ENCODE measurements at regions not wholly inside any gene's neighbourhood (a gene's known extent, or its start where the extent isn't known, plus 50 kb on each side); places are given as distances from the start of the nearest gene placed in this dataset.
"Not testable (repeated sequence)": the region's sequence is repeated elsewhere in the genome, so short reads cannot be mapped to it uniquely, and the experiment has no call there.

- Mint-ChIP-seq H3K9me3 (no peaks in the 10 kb centered on the region), H3K27ac (no peak overlapping the region), H3K4me1 (ENCODE audit: low read depth) (peaks cover 7% of the 10 kb centered on the region), H3K36me3 (ENCODE audit: low read depth) (no peaks in the 10 kb centered on the region), H3K4me3 (no peak overlapping the region), H3K27me3 (ENCODE audit: low read depth) (no peaks in the 10 kb centered on the region)
- CTCF ChIA-PET = interaction anchor here (1.4 kb wide), 1 partner anchor 248 kb away, joined by 4 read pairs; no protein-coding TSS in a partner anchor
- intact Hi-C loops (cut with micrococcal nuclease) = no loop called here
- no peak for DNase-seq
These were observed 111.2 kb downstream of the RAP2B start for GRCh38 chr3:153273217-153273616.

- intact Hi-C loops (cut with micrococcal nuclease) = no loop called here
- no peak overlapping the region for H3K27ac Mint-ChIP-seq
- no peaks in the 10 kb centered on the region for H3K36me3 Mint-ChIP-seq (ENCODE audit: low read depth)
- CTCF ChIA-PET = interaction anchor here (1.0 to 1.4 kb wide), 2 partner anchors 64 to 248 kb away, joined by 3 to 4 read pairs; no protein-coding TSS in a partner anchor
- no peak for DNase-seq
- H3K27me3 Mint-ChIP-seq (ENCODE audit: low read depth) = no peaks in the 10 kb centered on the region
- H3K4me1 Mint-ChIP-seq (ENCODE audit: low read depth) = peaks cover 7% of the 10 kb centered on the region
- H3K4me3 Mint-ChIP-seq = no peak overlapping the region
- no peaks in the 10 kb centered on the region for H3K9me3 Mint-ChIP-seq
These were observed 111.9 kb downstream of the RAP2B start for GRCh38 chr3:153273767-153274435.

- no peaks in the 10 kb centered on the region for H3K9me3 Mint-ChIP-seq
- no peak overlapping the region for H3K27ac Mint-ChIP-seq
- no peaks in the 10 kb centered on the region for H3K36me3 Mint-ChIP-seq (ENCODE audit: low read depth)
- peaks cover 7% of the 10 kb centered on the region for H3K4me1 Mint-ChIP-seq (ENCODE audit: low read depth)
- CTCF ChIA-PET = interaction anchor here (1.0 kb wide), 1 partner anchor 65 kb away, joined by 3 read pairs; no protein-coding TSS in a partner anchor
- no peak for DNase-seq
- H3K4me3 Mint-ChIP-seq = no peak overlapping the region
- intact Hi-C loops (cut with micrococcal nuclease) = no loop called here
- H3K27me3 Mint-ChIP-seq (ENCODE audit: low read depth) = no peaks in the 10 kb centered on the region
These were observed 112.5 kb downstream of the RAP2B start for GRCh38 chr3:153274561-153274960.

GRCh38 chr3:153275514-153275913 is 113.5 kb downstream of the RAP2B start:
- CTCF ChIA-PET = no interaction called here
- intact Hi-C loops (cut with micrococcal nuclease) = no loop called here
- DNase-seq = no peak
- Mint-ChIP-seq H3K27me3 (ENCODE audit: low read depth) (no peaks in the 10 kb centered on the region), H3K4me1 (ENCODE audit: low read depth) (peaks cover 7% of the 10 kb centered on the region), H3K9me3 (no peaks in the 10 kb centered on the region), H3K4me3 (no peak overlapping the region), H3K36me3 (ENCODE audit: low read depth) (no peaks in the 10 kb centered on the region), H3K27ac (no peak overlapping the region)

- Mint-ChIP-seq H3K4me1 (ENCODE audit: low read depth) (peaks cover 4% of the 10 kb centered on the region), H3K27me3 (ENCODE audit: low read depth) (no peaks in the 10 kb centered on the region), H3K27ac (no peak overlapping the region), H3K36me3 (ENCODE audit: low read depth) (no peaks in the 10 kb centered on the region), H3K9me3 (no peaks in the 10 kb centered on the region), H3K4me3 (no peak overlapping the region)
- no peak for DNase-seq
- CTCF ChIA-PET = no interaction called here
- intact Hi-C loops (cut with micrococcal nuclease) = no loop called here
These were observed 115.0 kb downstream of the RAP2B start for GRCh38 chr3:153277029-153277428.

GRCh38 chr3:153281236-153281997 is 119.4 kb downstream of the RAP2B start:
- H3K9me3 Mint-ChIP-seq; intact Hi-C loops (cut with micrococcal nuclease): not testable (repeated sequence)

GRCh38 chr3:153282355-153282754 is 120.3 kb downstream of the RAP2B start:
- no peaks in the 10 kb centered on the region for H3K36me3 Mint-ChIP-seq (ENCODE audit: low read depth)
- no peaks in the 10 kb centered on the region for H3K27me3 Mint-ChIP-seq (ENCODE audit: low read depth)
- no peak for DNase-seq
- no peaks in the 10 kb centered on the region for H3K9me3 Mint-ChIP-seq
- CTCF ChIA-PET = interaction anchor here (1.5 kb wide), 1 partner anchor 239 kb away, joined by 3 read pairs; no protein-coding TSS in a partner anchor
- H3K27ac Mint-ChIP-seq = no peak overlapping the region
- H3K4me1 Mint-ChIP-seq (ENCODE audit: low read depth) = peaks cover 24% of the 10 kb centered on the region
- no peak overlapping the region for H3K4me3 Mint-ChIP-seq
- intact Hi-C loops (cut with micrococcal nuclease) = no loop called here

More at GRCh38 chr3:153281236-153281997, 119.4 kb downstream of the RAP2B start:
- H3K27ac Mint-ChIP-seq; H3K36me3 Mint-ChIP-seq (ENCODE audit: low read depth); H3K4me3 Mint-ChIP-seq; DNase-seq; H3K27me3 Mint-ChIP-seq (ENCODE audit: low read depth): not testable (repeated sequence)
- CTCF ChIA-PET = interaction anchor here (1.5 kb wide), 1 partner anchor 238 kb away, joined by 3 read pairs; no protein-coding TSS in a partner anchor
- peaks cover 20% of the 10 kb centered on the region for H3K4me1 Mint-ChIP-seq (ENCODE audit: low read depth)

- no peaks in the 10 kb centered on the region for H3K36me3 Mint-ChIP-seq (ENCODE audit: low read depth)
- no peak overlapping the region for H3K4me3 Mint-ChIP-seq
- CTCF ChIA-PET = interaction anchor here (0.6 to 1.3 kb wide), 2 partner anchors 36 to 1004 kb away, joined by 3 to 4 read pairs; no protein-coding TSS in a partner anchor
- H3K4me1 Mint-ChIP-seq (ENCODE audit: low read depth) = peaks cover 40% of the 10 kb centered on the region
- no peaks in the 10 kb centered on the region for H3K9me3 Mint-ChIP-seq
- H3K27me3 Mint-ChIP-seq (ENCODE audit: low read depth) = no peaks in the 10 kb centered on the region
- intact Hi-C loops (cut with micrococcal nuclease) = loop anchor here (1.0 to 2.0 kb wide), 3 partner anchors 36 to 123 kb away; no protein-coding TSS in a partner anchor
- peak; percentile 72 for DNase-seq
- H3K27ac Mint-ChIP-seq = peak overlapping the region; percentile 68
These were observed 122.4 kb downstream of the RAP2B start for GRCh38 chr3:153284282-153284938.

- no peak for DNase-seq
- intact Hi-C loops (cut with micrococcal nuclease) = loop anchor here (2.0 kb wide), 1 partner anchor 64 kb away; no protein-coding TSS in a partner anchor
- Mint-ChIP-seq H3K27me3 (ENCODE audit: low read depth) (no peaks in the 10 kb centered on the region), H3K9me3 (no peaks in the 10 kb centered on the region), H3K27ac (no peak overlapping the region), H3K4me1 (ENCODE audit: low read depth) (peaks cover 45% of the 10 kb centered on the region), H3K4me3 (no peak overlapping the region), H3K36me3 (ENCODE audit: low read depth) (no peaks in the 10 kb centered on the region)
- CTCF ChIA-PET = interaction anchor here (0.6 to 1.3 kb wide), 3 partner anchors 37 to 591 kb away, joined by 3 to 4 read pairs (median 3); no protein-coding TSS in a partner anchor
These were observed 123.2 kb downstream of the RAP2B start for GRCh38 chr3:153285194-153285641.

- peak overlapping the region; percentile 7 for H3K27ac Mint-ChIP-seq
- no peak overlapping the region for H3K4me3 Mint-ChIP-seq
These were observed 124.0 kb downstream of the RAP2B start for GRCh38 chr3:153285982-153286381.

GRCh38 chr3:153287017-153287416 is 125.0 kb downstream of the RAP2B start:
- Mint-ChIP-seq H3K36me3 (ENCODE audit: low read depth) (no peaks in the 10 kb centered on the region), H3K27ac (no peak overlapping the region), H3K4me3 (no peak overlapping the region), H3K9me3 (no peaks in the 10 kb centered on the region), H3K4me1 (ENCODE audit: low read depth) (peaks cover 60% of the 10 kb centered on the region), H3K27me3 (ENCODE audit: low read depth) (no peaks in the 10 kb centered on the region)
- CTCF ChIA-PET = interaction anchor here (0.9 to 1.5 kb wide), 3 partner anchors 78 to 244 kb away, joined by 3 to 8 read pairs (median 4); no protein-coding TSS in a partner anchor
- DNase-seq = no peak
- intact Hi-C loops (cut with micrococcal nuclease) = no loop called here

More at GRCh38 chr3:153285982-153286381, 124.0 kb downstream of the RAP2B start:
- CTCF ChIA-PET = interaction anchor here (0.8 to 1.3 kb wide), 2 partner anchors 38 to 121 kb away, joined by 3 to 4 read pairs; no protein-coding TSS in a partner anchor
- Mint-ChIP-seq H3K36me3 (ENCODE audit: low read depth) (no peaks in the 10 kb centered on the region), H3K27me3 (ENCODE audit: low read depth) (no peaks in the 10 kb centered on the region), H3K4me1 (ENCODE audit: low read depth) (peaks cover 51% of the 10 kb centered on the region), H3K9me3 (no peaks in the 10 kb centered on the region)
- intact Hi-C loops (cut with micrococcal nuclease) = loop anchor here (2.0 kb wide), 1 partner anchor 65 kb away; no protein-coding TSS in a partner anchor
- no peak for DNase-seq
